HepG2 (cell line): ENCODE measurements at regions not wholly inside any gene's neighbourhood (a gene's known extent, or its start where the extent isn't known, plus 50 kb on each side); places are given as distances from the start of the nearest gene placed in this dataset.

ENCODE experiments used
- ATAC-seq: fragments of 200-7000 bp; cut with Tn5 transposase; 3 replicates; pipeline ENCODE4 v1.9.1; 2020; ENCODE audit warnings: mild to moderate bottlenecking, moderate library complexity
- BruUV-seq: library from RNA; stranded (reverse); fragments of 400-500 nt; replicated peaks from 2 replicates; lab custom pipeline; 2021; lab: Mats Ljungman, UMichigan
- CTCF ChIA-PET: fragments of 300-600 bp; formaldehyde crosslinking; extraction: SDS; loops from one replicate; lab custom pipeline; 2021; ENCODE audit warnings: low total read pairs, inconsistent platforms, low intra/inter-chr PET ratio; lab: Yijun Ruan, JAX
- POLR2A ChIA-PET: fragments of 350-600 bp; sonication (Branson Sonifier 250); formaldehyde crosslinking; loops from one replicate; lab custom pipeline; 2020; ENCODE audit warnings: antibody characterized with exemption, inconsistent platforms; lab: Yijun Ruan, JAX
- DNase-seq: peaks from one replicate; pipeline ENCODE4 v3.0.0-alpha.2; 2015; ENCODE audit warnings: low spot score
- FAIRE-seq: peaks from 3 replicates; lab custom pipeline; 2011; peaks lifted over from hg19 to GRCh38; lab: Jason Lieb, UNC
- H2AFZ ChIP-seq: one replicate; pipeline ENCODE4 v1.6.1; 2011; ENCODE audit warnings: low read length, inconsistent platforms
- H3K27ac ChIP-seq: fragments of 300-600 bp; 3 replicates; pipeline ENCODE4 v1.8.0; 2011; ENCODE audit warnings: mixed run types, mild to moderate bottlenecking, mixed read lengths, low read length, inconsistent platforms; ENCODE audit not compliant: insufficient read depth; ENCODE audit errors: extremely low read length
- H3K27me3 ChIP-seq, 2 experiments: fragments of 200-600 bp in 1 of 2; 2 replicates in 1 of 2; 3 replicates in 1 of 2; pipeline versions ENCODE4 v1.6.0 to v1.8.0; 2011; ENCODE audit warnings: low read length in 2 of 2, mild to moderate bottlenecking in 2 of 2, moderate library complexity in 2 of 2, inconsistent platforms in 1 of 2; ENCODE audit not compliant: insufficient read depth in 2 of 2, control insufficient read depth in 1 of 2
- H3K36me3 ChIP-seq, 2 experiments: fragments of 200-600 bp in 1 of 2; replicated peaks in 1 of 2; 2 replicates in 1 of 2; 3 replicates in 1 of 2; pipeline versions ENCODE4 v1.5.1 to v1.8.0; 2011; ENCODE audit warnings: low read length in 2 of 2, inconsistent platforms in 1 of 2; ENCODE audit not compliant: insufficient read depth in 2 of 2, control insufficient read depth in 1 of 2
- H3K4me1 ChIP-seq: 2 replicates; pipeline ENCODE4 v1.5.1; 2012; ENCODE audit warnings: low read length, inconsistent platforms; ENCODE audit not compliant: insufficient read depth
- H3K4me2 ChIP-seq: 2 replicates; pipeline ENCODE4 v1.6.0; 2011; ENCODE audit warnings: low read depth, low read length, inconsistent platforms
- H3K4me3 ChIP-seq, 3 experiments: fragments of 200-600 bp in 1 of 3; sonication (generic), shearing (Covaris generic) in 1 of 3; replicated peaks in 1 of 3; 2 replicates each; pipeline ENCODE4 v1.5.1; 2011 to 2016; ENCODE audit warnings: low read length in 3 of 3, inconsistent platforms in 2 of 3, low read depth in 2 of 3, mild to moderate bottlenecking in 2 of 3, control low read depth in 1 of 3, mixed read lengths in 1 of 3; ENCODE audit not compliant: insufficient read depth in 1 of 3
- H3K79me2 ChIP-seq: one replicate; pipeline ENCODE4 v1.6.1; 2011; ENCODE audit warnings: low read length, inconsistent platforms; ENCODE audit not compliant: insufficient read depth
- H3K9ac ChIP-seq: 2 replicates; pipeline ENCODE4 v1.6.0; 2011; ENCODE audit warnings: mild to moderate bottlenecking, low read depth, low read length, inconsistent platforms; ENCODE audit not compliant: insufficient read depth
- H3K9me3 ChIP-seq: 2 replicates; pipeline ENCODE4 v1.5.1; 2012; ENCODE audit warnings: mild to moderate bottlenecking, low read length
- H4K20me1 ChIP-seq: 2 replicates; pipeline ENCODE4 v1.6.0; 2011; ENCODE audit warnings: inconsistent platforms, mild to moderate bottlenecking, low read length, moderate library complexity; ENCODE audit not compliant: insufficient read depth
- CREB1 ChIP-seq, 2 experiments: fragments of 450-650 bp in 1 of 2; IDR thresholded peaks; 2 replicates each; pipeline ENCODE4 v1.6.1; 2016 to 2017; ENCODE audit warnings: control low read depth in 1 of 2, mild to moderate bottlenecking in 1 of 2, missing compliant biosample characterization in 1 of 2, missing genetic modification characterization in 1 of 2
- ESRRA ChIP-seq: sonication (generic); formaldehyde crosslinking; IDR thresholded peaks from 2 replicates; pipeline ENCODE4 v1.5.1; 2020; ENCODE audit warnings: mild to moderate bottlenecking, low read depth, missing genetic modification reagents
- IRF2 ChIP-seq: IDR thresholded peaks from 2 replicates; pipeline ENCODE4 v1.6.1; 2018; ENCODE audit warnings: missing genetic modification reagents, missing compliant biosample characterization
- KDM2A ChIP-seq: sonication (generic); formaldehyde crosslinking; IDR thresholded peaks from 2 replicates; pipeline ENCODE4 v1.4.0; 2020; ENCODE audit warnings: low read depth, missing genetic modification reagents, borderline replicate concordance
- NCOR1 ChIP-seq: fragments of 200-600 bp; sonication (generic); IDR thresholded peaks from 2 replicates; pipeline ENCODE4 v1.7.0; 2017; ENCODE audit warnings: antibody characterized with exemption, low read length, borderline replicate concordance
- PRMT3 ChIP-seq: sonication (generic); formaldehyde crosslinking; IDR thresholded peaks from 2 replicates; pipeline ENCODE4 v1.8.1; 2022; ENCODE audit warnings: low read depth, mild to moderate bottlenecking, moderate library complexity, missing genetic modification reagents, borderline replicate concordance
- RAD21 ChIP-seq: fragments of 450-650 bp; formaldehyde crosslinking; IDR thresholded peaks from 2 replicates; pipeline ENCODE4 v1.5.0; 2020; ENCODE audit warnings: mild to moderate bottlenecking
- SYNCRIP ChIP-seq: fragments of 200-400 bp; formaldehyde crosslinking; IDR thresholded peaks from 2 replicates; pipeline ENCODE4 v1.6.1; 2018; ENCODE audit warnings: mild to moderate bottlenecking, low read depth, low read length; ENCODE audit not compliant: insufficient read depth
- TOPORS ChIP-seq: sonication (generic); formaldehyde crosslinking; IDR thresholded peaks from 2 replicates; pipeline ENCODE4 v1.8.0; 2023; ENCODE audit warnings: mild to moderate bottlenecking, missing genetic modification reagents
- ZNF282 ChIP-seq: fragments of 450-650 bp; IDR thresholded peaks from 2 replicates; pipeline ENCODE4 v1.6.1; 2018; ENCODE audit not compliant: partially characterized antibody
- ZNF354B ChIP-seq: sonication (generic); formaldehyde crosslinking; IDR thresholded peaks from 2 replicates; pipeline ENCODE4 v1.8.0; 2022; ENCODE audit warnings: mild to moderate bottlenecking, missing genetic modification reagents
- ZNF616 ChIP-seq: sonication (generic); formaldehyde crosslinking; IDR thresholded peaks from 2 replicates; pipeline ENCODE4 v1.5.0; 2020; ENCODE audit warnings: low read depth, mild to moderate bottlenecking, missing genetic modification reagents
- ZNF839 ChIP-seq: sonication (generic); formaldehyde crosslinking; IDR thresholded peaks from 2 replicates; pipeline ENCODE4 v1.4.0; 2020; ENCODE audit warnings: missing genetic modification reagents, mild to moderate bottlenecking, borderline replicate concordance
- WGBS: methylation state at CpG from one replicate; pipeline ENCODE4 v1.1.6; 2017; ENCODE audit warnings: low lambda C conversion rate; 5-methylcytosine and 5-hydroxymethylcytosine counted together
- in situ Hi-C: cut with HindIII; loops from 2 replicates; pipeline ENCODE4 v1.10.0; 2017; ENCODE audit warnings: low pct_unique_long_range_greater_than_20kb; ENCODE audit not compliant: extremely low pct_ligation_motif_present
- intact Hi-C: fragments of 100-400 bp; cut with micrococcal nuclease; formaldehyde crosslinking; loops from one replicate; pipeline ENCODE4 v1.10.0; 2022; ENCODE audit not compliant: unreplicated experiment
- TF ChIP-seq, protein P1 (sequence below): sonication (generic); formaldehyde crosslinking; IDR thresholded peaks from 2 replicates; pipeline ENCODE4 v1.4.0; 2020; ENCODE audit warnings: missing genetic modification reagents, mild to moderate bottlenecking, borderline replicate concordance
- TF ChIP-seq, protein P2 (sequence below): sonication (generic); formaldehyde crosslinking; IDR thresholded peaks from 2 replicates; pipeline ENCODE4; 2020; ENCODE audit warnings: missing genetic modification reagents, mild to moderate bottlenecking, borderline replicate concordance

DNA sequence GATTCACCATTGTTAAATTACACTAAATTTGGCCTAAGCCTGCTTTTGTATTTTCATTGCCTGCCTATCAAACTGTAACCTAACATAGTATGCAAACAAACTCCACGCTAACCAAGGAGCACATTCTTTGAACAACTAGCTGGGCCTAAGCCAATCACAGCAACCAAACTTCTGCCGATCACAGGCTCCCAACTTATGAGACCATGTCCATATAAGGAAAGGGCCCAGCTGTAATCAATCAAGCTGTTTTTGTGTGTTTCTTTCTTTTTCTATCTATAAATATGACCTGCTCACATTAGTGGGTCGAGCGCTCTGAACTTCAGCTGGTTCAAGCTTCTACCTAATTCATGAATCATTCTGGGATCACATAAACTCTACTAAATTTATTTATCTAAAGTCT is 473.6 kb downstream of the SI start:
- Histone ChIP-seq H2AFZ (no peak overlapping the region), H3K79me2 (no peaks in the 10 kb centered on the region), H3K4me3 (no peak overlapping the region), H3K4me1 (no peaks in the 10 kb centered on the region), H3K4me2 (no peak overlapping the region), H3K27ac (no peak overlapping the region), H4K20me1 (no peaks in the 10 kb centered on the region; the same call in 1 of the 2 replicates), H3K9me3 (no peaks in the 10 kb centered on the region), H3K27me3 (no peaks in the 10 kb centered on the region), H3K36me3 (no peaks in the 10 kb centered on the region), H3K9ac (no peak overlapping the region)
- ChIA-PET POLR2A (no interaction called here), CTCF (no interaction called here)
- in situ Hi-C loops: no loop called here
- no peak for FAIRE-seq
- no TSS peak for BruUV-seq
- 11% methylated on average over 4 of the region's 4 CpGs for WGBS
- intact Hi-C loops: no loop called here
- no peak for DNase-seq
- no peak for ATAC-seq
- TF ChIP-seq, protein P1, sequence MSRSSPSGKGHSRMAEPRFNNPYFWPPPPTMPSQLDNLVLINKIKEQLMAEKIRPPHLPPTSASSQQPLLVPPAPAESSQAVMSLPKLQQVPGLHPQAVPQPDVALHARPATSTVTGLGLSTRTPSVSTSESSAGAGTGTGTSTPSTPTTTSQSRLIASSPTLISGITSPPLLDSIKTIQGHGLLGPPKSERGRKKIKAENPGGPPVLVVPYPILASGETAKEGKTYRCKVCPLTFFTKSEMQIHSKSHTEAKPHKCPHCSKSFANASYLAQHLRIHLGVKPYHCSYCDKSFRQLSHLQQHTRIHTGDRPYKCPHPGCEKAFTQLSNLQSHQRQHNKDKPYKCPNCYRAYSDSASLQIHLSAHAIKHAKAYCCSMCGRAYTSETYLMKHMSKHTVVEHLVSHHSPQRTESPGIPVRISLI (CRISPR knock-in tag): no peak
- TF ChIP-seq RAD21 (CRISPR knock-in tag) (no peak), SYNCRIP (no peak), CREB1 (IDR thresholded peaks at IDR 0.05) (no peak), CREB1 (CRISPR knock-in tag; IDR thresholded peaks at IDR 0.05) (no peak), ZNF354B (CRISPR knock-in tag) (no peak), ZNF616 (CRISPR knock-in tag) (no peak), TOPORS (CRISPR knock-in tag) (no peak), KDM2A (CRISPR knock-in tag) (no peak), ESRRA (CRISPR knock-in tag) (no peak), NCOR1 (no peak), ZNF839 (no peak), PRMT3 (CRISPR knock-in tag) (no peak), ZNF282 (no peak), IRF2 (no peak)
- TF ChIP-seq, protein P2, sequence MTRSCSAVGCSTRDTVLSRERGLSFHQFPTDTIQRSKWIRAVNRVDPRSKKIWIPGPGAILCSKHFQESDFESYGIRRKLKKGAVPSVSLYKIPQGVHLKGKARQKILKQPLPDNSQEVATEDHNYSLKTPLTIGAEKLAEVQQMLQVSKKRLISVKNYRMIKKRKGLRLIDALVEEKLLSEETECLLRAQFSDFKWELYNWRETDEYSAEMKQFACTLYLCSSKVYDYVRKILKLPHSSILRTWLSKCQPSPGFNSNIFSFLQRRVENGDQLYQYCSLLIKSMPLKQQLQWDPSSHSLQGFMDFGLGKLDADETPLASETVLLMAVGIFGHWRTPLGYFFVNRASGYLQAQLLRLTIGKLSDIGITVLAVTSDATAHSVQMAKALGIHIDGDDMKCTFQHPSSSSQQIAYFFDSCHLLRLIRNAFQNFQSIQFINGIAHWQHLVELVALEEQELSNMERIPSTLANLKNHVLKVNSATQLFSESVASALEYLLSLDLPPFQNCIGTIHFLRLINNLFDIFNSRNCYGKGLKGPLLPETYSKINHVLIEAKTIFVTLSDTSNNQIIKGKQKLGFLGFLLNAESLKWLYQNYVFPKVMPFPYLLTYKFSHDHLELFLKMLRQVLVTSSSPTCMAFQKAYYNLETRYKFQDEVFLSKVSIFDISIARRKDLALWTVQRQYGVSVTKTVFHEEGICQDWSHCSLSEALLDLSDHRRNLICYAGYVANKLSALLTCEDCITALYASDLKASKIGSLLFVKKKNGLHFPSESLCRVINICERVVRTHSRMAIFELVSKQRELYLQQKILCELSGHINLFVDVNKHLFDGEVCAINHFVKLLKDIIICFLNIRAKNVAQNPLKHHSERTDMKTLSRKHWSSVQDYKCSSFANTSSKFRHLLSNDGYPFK (CRISPR knock-in tag): no peak
